HG02973 (cell line): ENCODE measurements at regions not wholly inside any gene's neighbourhood (a gene's known extent, or its start where the extent isn't known, plus 50 kb on each side); places are given as distances from the start of the nearest gene placed in this dataset.

ENCODE experiments used
- ATAC-seq: cut with Tn5 transposase; IDR thresholded peaks from one replicate; pipeline ENCODE4 v1.9.1; 2021; ENCODE audit warnings: moderate library complexity; ENCODE audit not compliant: unreplicated experiment

DNA sequence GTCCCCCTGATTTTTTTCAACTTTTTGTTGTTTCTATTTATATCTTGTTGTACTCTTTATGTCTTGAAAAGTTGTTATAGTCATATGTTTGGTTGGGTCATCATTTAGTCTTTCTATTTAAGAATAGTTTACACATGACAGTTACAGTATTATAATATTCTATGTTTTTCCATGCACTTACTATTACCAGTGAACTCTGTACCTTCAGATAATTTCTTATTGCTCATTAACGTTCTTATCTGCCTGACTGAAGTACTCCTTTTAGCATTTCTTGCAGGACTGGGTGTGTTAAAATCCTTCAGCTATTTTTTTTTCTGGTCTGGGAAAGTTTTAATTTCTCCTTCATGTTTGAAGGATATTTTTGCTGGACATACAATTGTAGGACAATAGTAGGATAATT, 157.7 kb upstream of the DIPK2B start:
- no peak for ATAC-seq

GRCh38 chrX:45353456-45353855, 152.8 kb upstream of the DIPK2B start:
- no peak for ATAC-seq

DNA sequence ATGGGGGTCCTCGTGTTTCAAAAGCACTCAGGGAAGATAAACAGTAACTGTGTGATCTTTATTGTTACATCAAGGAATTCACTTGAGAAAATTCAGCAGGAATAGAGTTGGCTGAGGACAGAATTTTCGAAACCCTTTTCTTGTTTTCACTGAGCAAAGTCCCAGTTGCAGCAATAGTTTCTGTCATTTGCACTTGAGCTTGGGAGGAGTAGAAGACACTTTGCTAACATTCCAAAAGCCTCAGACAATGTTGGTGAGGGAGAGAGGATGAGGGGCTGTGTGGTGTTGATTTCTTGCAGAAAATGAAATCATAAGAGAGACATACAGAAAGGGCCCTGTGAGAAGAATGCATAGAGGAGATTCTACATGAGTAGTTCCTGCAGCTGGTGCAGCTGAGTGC, 151.9 kb upstream of the DIPK2B start:
- ATAC-seq: no peak

GRCh38 chrX:45351478-45351877, 150.8 kb upstream of the DIPK2B start:
- no peak for ATAC-seq

GRCh38 chrX:45348296-45348695, 147.6 kb upstream of the DIPK2B start:
- no peak for ATAC-seq

DNA sequence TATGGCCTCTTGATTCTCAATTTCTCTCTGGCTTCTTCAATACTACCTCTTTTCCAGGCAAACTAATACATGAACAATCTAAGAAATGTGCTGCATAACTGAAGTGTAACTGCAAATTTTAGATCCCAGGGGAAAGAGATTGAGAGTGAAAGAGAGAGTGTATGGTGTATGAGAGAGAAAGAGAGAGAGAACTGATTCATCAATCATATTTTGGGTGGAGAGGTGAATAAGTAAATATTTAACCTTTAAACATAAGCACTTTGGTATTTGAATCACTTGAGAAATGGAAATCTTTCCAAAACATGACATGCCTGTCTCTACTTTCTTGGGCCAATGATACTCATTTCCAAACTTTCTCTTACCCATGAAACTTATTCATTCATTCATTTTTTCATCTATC, 147.2 kb upstream of the DIPK2B start:
- no peak for ATAC-seq

DNA sequence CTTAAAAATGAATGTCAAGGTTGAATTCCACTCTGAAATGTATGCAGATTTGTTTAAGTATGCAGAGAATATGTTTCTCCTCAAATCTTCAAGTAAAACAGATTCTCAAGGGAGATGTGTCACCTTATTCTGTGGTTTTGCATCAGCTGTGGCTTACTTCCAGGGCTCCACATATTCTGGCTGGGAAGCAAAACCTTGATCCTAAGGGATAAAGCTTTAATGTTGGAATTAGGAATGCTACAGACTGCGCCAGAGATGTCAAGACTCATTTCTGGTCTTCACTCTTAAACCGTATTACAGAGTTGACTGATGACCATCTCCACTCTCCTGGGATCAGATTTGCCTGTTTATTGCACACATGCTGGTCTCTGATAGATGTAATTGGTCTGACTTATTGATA, 143.9 kb upstream of the DIPK2B start:
- ATAC-seq: no peak

DNA sequence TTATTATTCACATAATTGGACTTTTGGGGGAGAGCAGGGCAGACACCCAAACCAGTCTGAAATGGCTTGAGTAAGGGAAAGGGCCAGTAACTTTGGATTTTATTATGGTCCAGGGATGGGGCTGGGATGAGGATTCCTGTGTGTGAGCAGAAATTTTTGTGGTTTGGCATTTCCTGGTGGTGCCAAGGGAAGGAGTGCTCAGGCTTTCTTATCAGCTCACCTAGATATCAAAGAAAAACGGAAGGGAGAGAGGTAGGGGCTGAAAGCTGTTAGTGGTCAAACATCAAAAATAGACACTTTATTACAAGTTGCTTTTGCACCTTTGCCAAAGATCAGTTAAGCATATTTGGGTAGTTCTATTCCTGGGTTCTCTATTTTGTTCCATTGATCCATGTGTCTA, 128.5 kb upstream of the DIPK2B start:
- ATAC-seq: no peak

- ATAC-seq: no peak
These were observed 124.3 kb upstream of the DIPK2B start for GRCh38 chrX:45324941-45325340.

DNA sequence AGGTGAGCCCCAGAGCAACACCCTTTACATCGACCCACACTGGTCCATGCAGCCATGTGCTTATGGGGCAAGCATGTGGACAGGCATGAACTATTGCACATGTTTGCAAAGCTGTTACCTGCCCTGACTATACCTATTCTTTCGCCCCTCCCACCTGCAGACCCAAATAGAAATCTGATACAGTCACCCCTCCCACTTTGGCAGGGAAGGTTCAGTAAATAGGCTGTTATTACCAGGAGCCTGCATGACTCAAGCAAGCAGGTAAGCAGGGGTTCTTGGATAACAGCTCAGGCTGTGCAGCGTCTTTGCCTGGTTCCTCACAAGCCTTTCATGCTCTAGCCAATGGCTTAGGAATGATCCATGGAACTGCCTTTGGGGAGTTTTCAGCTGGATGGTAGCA, 122.7 kb upstream of the DIPK2B start:
- no peak for ATAC-seq

GRCh38 chrX:45322820-45323219, 122.1 kb upstream of the DIPK2B start:
- ATAC-seq: no peak

GRCh38 chrX:45322382-45322781, 121.7 kb upstream of the DIPK2B start:
- ATAC-seq: no peak

DNA sequence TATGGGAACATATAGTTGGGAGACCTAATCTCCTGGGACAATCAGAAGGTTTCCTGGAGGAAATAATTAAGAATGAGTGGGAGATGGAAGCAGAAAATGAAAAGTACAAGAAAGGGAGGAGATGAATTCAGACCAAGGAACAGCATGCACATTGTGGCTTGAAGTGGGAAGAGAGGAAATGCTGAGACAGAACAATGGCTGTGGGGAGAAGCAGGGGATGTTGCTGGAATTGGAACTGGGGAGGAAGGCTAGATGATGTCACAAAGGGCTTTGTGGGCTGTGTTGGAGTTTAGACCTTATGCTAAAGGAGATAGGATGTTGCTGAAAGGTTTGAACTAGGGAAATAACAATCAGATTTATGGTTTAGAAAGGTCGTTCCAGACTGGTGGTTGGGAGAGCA, 119.5 kb upstream of the DIPK2B start:
- no peak for ATAC-seq

- ATAC-seq: no peak
These were observed 109.1 kb upstream of the DIPK2B start for GRCh38 chrX:45309801-45310200.

- no peak for ATAC-seq
These were observed 108.4 kb upstream of the DIPK2B start for GRCh38 chrX:45309096-45309495.

- no peak for ATAC-seq
These were observed 106.1 kb upstream of the DIPK2B start for GRCh38 chrX:45306794-45307193.

DNA sequence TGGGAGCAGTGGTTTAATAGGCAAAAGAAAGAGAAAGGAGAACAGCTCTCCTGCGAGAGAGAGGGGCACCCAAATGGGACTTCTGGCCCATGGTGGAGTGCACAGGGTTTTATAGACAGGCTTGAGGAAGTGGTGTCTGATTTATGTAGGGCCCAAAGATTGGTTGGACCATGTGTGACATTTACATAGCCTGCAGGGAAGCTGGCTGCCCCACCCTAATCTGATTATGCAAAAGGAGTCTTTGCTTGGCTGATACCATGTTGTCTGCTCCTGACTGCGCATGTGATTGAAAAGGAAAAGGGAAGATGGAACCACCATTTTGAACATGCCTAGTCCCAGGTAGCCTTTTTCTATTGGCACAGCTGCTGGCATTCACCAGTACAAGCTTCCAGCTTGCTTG, 100.0 kb upstream of the DIPK2B start:
- ATAC-seq: no peak

GRCh38 chrX:45295259-45295986, 94.7 kb upstream of the DIPK2B start:
- ATAC-seq: no peak

DNA sequence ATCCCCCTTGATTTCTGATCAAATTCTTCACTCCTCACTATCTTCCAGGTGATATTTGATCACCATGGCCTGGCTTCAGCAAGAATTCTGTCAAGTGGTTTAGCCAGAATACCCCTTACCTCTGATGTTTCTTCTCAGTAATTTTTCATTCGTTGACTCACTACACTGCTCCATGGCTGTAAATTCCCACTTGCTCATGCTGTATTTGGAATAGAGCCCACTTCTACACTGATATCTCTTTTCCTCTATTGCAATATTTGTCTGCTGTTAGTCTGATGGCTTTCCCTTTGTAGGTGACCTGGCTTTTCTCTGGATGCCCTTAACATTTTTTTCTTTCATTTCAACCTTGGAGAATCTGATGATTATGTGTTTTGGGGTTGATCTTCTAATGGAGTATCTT, 73.9 kb upstream of the DIPK2B start:
- no peak for ATAC-seq

- ATAC-seq: no peak
These were observed 66.3 kb upstream of the DIPK2B start for GRCh38 chrX:45267007-45267406.

DNA sequence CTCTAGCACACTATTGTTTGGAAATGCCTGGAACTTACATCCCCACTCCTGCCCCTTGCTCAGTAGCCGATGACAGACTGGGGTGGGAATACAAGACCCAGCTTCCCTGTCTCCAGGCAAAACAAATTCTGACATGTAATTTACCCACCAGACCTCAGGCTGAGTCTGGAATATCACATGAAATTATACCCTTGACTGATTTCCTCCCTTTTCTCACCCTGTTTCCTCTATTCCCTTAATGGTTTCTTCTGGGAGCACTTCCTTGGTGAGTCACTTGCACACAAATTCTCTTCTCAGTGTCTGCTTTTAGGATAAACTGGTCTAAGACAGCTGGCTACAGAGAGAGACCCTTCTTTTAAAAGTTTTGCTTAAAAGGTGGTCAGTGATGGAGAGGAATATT, 65.8 kb upstream of the DIPK2B start:
- no peak for ATAC-seq

DNA sequence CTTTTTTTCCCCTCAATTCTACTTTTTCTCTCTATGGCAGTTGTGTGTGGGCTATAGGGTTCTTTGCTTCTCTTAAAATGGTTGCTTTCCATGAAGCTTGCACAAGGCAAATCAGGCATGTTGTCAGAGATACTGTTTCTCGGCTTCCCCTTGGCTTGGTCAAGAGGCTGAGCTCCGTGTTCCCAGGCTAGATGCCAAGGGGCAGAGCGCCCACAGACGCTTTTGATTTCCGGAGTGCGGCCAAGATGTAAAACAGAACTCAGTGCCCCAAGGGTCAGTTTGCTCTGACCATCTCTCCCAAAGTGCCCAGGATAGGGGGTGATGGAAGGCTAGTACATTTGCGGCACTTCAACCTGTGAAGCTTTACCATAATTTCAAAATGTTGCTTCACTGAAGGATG, 64.2 kb upstream of the DIPK2B start:
- ATAC-seq: no peak

GRCh38 chrX:45261471-45261870, 60.8 kb upstream of the DIPK2B start:
- no peak for ATAC-seq
